GM12873 (cell line): ENCODE measurements at regions not wholly inside any gene's neighbourhood (a gene's known extent, or its start where the extent isn't known, plus 50 kb on each side); places are given as distances from the start of the nearest gene placed in this dataset.

ENCODE experiments used
- CTCF ChIP-seq: IDR thresholded peaks from 2 replicates; pipeline ENCODE4 v1.5.1; 2012; ENCODE audit warnings: low read depth, mild to moderate bottlenecking, moderate library complexity, low read length, control low read depth; ENCODE audit not compliant: insufficient read depth; ENCODE audit errors: missing control alignments

GRCh38 chr2:51624995-51625394 lies 593.1 kb upstream of the NRXN1 start:
- TF ChIP-seq CTCF, result no peak

DNA sequence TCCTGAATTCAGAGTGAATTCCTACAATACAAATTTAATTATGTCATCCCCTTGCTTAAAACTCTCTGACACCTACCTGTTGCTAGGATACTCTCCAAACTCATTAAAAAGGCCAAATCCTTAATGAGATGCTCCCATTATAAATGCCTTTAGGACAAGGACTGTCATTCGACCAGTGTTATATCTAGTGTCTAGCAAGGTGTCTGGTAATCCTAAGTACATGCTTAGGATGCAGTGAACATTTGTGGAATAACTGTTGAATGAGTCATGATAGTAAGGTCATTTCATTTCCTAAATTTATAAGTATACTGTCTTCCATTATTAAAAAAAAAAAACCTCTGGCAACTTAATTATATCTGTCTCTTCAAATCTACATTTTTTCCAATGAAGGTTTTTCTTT lies 588.9 kb upstream of the NRXN1 start:
- no peak for TF ChIP-seq CTCF

DNA sequence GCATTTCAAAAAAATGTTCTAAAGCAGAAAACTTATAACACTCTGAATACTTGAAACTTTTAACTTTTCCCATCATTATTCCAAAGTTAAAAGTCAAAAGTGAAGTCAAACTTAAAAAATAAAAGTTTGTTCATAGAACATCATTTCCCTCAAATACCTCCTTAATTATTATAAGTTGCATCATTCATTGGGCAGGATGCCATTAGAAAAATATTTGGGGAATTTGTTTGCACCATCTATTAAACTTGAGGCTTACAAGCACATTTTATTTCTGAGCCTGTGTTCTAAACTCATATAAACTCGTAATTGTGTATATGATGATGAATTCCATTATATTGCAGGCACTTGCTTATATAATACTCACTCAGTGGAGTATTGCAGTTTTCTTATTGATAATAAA lies 588.0 kb upstream of the NRXN1 start:
- TF ChIP-seq CTCF, result no peak

GRCh38 chr2:51612387-51612786 lies 580.5 kb upstream of the NRXN1 start:
- TF ChIP-seq CTCF, result no peak

DNA sequence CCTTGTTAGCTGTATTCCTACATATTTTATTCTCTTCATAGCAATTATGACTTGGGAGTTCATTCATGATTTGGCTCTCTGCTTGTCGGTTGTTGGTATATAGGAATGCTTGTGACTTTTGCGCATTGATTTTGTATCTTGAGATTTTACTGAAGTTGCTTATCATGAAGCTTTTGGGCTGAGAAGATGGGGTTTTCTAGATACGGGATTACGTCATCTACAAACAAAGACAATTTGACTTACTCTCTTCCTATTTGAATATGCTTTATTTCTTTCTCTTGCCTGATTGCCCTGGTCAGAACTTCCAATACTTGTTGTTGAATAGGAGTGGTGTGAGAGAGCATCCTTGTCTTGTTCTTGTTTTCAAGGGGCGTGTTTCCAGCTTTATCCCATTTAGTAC lies 569.8 kb upstream of the NRXN1 start:
- no peak for TF ChIP-seq CTCF

DNA sequence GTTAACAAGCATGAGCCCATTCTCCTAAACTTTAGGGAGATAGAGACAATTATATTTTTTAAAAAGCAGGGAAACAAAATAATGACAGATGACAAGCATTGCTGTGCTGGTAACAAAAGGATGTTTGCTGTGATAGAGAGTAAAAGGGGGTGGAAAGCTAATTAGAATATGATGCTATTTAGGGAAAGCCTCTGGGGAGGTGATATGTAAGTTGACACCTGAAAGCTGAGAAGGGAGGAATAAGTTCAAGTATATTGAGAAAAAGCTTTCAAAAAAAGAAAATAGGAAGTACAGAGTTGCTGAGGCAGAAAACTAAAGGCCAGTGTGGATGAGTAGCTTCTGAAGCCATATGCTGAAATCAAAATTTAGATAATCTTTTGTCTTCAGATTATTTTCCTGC lies 565.2 kb upstream of the NRXN1 start:
- TF ChIP-seq CTCF, result no peak

- no peak for TF ChIP-seq CTCF
Measured at GRCh38 chr2:51595836-51596235, 563.9 kb upstream of the NRXN1 start.

- no peak for TF ChIP-seq CTCF
Measured at GRCh38 chr2:51581636-51582267, 549.8 kb upstream of the NRXN1 start.
